Stromal cell of bone marrow (primary cell): ENCODE measurements at regions not wholly inside any gene's neighbourhood (a gene's known extent, or its start where the extent isn't known, plus 50 kb on each side); places are given as distances from the start of the nearest gene placed in this dataset.
"Not testable (repeated sequence)": the region's sequence is repeated elsewhere in the genome, so short reads cannot be mapped to it uniquely, and the experiment has no call there.

Experiments used
- DNase-seq: peaks from one replicate; pipeline ENCODE4 v3.0.0-alpha.2; 2012; ENCODE audit warnings: low read depth

DNA sequence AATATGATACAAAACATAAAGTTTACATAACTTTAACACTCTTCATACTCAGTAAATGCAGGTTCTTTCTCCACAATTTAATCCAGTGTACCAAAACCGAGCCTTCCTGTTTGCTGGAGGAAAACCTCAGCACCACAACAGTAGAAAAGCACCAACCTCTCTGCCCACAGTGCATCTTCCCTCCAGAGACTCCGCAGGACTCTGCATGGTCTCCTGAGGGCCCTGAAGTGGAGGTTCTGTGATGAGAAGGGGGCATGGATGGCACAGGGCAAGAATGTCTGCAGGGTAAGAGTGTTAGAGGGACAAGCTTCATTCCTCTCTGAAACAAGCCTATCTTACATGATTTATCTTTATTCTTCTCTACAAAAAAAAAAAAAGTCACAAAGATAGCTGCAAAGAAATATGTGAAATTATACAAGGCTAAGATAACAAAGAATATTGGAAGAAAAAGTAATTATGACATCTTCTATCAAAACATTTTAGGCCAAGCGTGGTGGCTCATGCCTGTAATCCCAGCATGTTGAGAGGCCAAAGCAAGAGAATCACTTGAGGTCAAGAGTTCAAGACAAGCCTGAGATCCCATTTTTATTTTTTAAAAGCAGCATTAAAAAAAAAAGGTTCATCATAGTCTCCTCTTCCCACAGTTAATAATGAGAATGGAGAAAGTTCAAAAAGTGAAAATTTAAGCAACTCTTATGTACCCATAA is 102.0 kb downstream of the VPREB1 start:
- no peak for DNase-seq

DNA sequence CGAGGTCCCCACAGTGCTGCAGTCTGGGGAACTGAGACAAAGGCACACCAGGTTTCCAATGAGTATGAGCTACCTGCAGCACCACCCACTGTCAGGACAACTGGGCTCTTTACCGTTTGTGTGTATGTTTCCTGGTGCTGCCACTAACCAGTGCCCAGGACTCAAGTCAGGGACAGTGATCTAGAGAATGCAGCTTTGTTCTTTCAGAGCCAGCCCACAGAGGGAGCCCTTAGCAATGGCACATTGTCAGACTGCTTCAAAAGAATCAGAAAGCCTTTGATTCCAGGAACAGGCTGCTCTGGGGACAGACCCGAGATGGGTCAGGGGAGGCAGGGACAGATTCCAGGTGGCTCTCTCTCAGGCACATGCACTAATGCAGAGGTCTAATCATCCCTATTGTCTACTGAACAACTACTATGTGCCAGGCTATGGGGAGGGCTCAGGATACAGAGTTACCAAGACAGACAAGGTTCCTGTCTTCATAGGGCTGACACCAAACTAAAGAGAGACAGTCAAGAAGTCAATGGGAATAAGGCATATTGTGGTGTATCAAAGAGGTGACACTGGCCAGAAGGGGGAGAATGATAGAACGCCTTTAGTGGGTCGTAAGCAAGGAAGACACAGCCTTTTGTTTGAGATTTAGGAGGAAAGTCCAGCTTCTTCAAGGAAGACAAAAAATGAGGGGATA is 103.7 kb downstream of the VPREB1 start:
- DNase-seq, result no peak

DNA sequence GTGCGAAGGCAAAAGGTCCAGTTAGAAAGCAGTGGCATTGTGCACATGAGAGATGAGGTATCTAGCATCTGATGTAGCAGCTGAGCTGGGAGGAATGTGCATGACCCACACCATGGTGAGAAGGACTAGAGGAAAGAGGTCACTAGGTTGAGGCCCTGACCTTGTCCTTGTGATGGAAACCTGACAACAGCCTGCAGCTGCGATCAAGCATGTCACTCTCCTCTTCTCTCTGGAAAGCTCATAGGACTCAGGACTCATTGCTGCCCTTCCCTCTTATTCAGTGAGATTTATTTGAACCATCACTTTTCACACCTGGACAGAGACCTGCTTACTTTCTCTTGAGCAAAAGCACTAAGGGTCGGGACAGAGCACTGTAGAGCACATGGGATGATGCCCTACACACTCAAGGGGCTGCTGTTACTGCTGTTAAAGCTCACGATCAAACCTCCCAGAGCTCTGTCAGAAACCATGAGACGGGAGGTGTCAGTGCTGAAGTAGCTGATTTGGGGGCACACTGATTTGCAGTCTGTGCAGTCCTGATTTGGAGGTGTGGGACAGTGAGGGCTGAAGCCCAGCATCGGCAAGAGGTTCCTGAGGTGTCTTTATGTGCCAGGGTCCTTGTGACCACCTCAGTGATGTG is 104.3 kb downstream of the VPREB1 start:
- DNase-seq, result no peak

DNA sequence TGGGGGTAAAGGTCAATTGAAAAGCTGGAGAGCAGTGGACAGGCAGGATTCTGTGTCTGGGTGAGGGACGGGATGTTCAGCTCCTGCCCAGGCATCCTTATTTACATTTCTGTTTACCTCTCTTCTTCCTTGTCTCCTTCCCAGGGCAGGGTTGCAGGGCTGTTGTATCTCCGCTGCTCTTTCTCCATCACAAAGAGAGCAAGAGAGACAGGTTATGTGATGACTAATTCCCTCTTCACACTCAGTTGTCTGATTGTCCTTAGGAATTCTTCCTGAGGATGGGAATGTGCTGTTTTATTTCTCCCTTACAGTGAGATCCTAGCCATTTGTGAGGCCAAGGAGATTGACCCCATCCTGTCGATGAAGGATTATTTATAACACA is 104.9 kb downstream of the VPREB1 start:
- no peak for DNase-seq

DNA sequence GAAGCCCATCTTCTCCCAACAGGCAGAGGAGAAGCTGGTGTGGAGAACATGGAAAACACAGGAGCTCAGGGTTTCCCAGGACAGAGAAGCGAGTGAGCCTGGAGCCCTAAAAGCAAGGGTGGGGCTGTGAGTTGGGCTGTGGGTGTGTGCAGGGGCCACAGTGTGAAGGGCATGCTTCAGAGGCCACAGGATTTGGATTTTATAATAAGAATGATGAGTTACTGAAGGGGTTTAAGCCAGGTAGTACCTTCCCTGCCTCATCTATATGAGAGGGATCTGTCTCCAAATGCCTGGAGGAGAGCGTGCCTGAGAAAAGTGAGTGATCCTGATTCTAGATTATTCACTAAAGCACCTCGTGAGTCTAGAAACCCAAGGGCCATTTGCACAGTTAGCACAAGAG is 106.8 kb downstream of the VPREB1 start:
- DNase-seq, result no peak

DNA sequence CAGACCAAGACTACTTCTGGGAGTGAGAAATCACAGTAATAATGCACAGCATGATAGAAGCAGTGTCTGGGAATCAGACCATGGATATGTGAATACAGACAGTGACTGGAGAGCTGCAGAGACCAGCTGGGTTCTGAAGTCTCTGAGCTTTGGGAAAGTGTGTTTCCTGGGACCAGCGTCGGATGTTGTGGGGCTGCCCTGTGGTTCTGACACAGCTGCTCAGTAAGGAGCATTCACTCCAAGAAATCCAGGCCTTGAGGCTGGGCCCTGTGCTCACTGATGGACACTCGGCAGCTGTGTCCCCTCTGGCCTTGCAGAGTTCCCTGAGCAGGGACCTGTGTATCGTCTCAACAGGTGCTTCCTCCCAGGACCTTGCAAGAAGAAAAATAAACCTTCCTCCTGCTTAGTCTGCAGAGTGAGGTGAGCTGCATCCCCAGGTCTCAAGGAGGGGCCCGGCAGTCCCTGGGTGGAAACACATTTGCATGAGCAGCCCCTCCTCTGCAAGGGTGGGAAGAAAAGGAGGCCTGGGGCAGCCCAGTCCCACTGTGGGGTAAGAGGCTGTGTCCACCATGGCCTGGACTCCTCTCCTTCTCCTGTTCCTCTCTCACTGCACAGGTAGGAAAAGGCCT is 107.9 kb downstream of the VPREB1 start:
- no peak for DNase-seq

DNA sequence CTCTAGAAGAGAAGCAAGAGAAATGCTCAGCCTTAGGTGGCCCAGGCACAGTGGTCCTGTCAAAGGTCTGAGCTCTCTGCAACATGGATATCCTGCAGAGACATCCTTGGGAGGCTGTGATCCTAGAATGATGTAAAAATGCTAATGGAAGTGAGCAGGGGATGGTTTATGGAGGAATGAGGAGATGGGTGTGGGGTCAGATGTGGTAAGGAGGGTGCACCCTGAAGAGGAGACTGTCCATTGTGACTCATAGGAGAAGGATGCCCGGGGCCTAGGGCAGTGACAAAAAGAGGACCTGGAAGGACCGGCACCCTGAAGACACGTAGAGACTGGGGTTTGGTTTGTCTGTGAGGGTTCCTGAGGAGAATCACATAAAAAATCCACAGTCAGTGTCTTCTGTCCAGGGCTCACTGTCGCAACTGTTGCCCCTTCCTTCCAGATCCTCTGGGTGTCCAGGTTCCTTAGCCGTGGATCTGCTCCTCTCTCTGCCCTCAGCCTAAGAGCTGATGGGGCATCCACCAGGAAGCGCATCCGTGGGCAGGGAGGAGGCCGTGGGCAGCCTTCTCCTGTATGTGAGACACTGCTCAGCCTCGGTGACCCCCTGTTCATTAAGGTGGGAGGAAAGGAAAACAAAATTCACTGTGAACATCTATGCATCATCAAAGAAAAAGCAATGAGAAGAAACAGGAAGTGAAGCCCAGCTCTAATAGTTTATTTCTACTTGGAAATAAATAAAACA is 110.7 kb downstream of the VPREB1 start:
- no peak for DNase-seq

DNA sequence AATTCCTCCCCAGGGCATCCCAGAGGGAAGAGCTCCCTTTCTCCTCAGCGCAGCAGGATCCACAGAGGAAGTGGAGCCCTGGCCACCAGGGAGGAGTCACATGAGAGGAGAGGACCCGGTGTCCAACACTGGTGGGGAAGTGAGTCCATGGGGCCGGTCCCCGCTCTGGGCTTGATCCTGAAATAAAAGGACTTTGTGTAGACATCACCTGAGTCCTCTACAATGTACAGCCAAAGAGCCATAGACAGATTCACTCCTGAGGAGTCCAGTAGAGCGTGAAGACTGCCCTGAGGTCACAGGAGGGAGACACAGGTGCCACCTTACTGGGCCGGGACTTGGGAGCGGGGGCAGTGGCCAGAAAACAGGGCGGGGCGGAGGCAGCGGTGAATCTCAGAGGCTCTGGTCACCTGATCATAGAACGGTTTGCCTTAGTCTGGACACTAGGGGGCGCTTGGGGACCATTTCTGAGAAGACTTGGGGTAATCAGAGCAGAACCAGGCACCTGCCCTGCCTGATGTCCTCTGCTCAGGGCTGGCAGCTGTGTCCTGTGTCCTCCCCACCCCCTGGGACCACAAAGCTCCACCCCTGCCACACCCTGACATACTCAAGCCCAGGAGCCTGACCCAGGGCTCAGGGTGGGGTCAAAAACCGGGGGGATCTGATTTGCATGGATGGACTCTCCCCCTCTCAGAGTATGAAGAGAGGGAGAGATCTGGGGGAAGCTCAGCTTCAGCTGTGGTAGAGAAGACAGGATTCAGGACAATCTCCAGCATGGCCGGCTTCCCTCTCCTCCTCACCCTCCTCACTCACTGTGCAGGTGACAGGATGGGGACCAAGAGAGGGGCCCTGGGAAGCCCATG is 112.7 kb downstream of the VPREB1 start:
- peak; percentile 38 for DNase-seq

DNA sequence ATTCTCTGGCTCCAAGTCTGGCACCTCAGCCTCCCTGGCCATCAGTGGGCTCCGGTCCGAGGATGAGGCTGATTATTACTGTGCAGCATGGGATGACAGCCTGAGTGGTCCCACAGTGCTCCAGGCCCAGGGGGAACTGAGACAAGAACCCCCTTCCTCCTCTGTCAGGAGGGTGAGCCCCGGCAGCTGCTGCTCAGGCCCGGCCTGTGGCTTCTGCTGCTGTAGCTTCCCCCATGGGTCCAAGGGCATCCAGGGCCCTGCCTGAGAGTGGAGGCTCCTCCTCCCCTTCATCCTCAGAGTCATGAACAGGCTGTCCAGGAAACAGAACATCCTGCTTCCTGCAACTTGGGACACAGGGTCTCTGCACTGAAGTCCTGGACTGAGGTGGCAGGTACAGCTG is 113.6 kb downstream of the VPREB1 start:
- DNase-seq, result no peak

DNA sequence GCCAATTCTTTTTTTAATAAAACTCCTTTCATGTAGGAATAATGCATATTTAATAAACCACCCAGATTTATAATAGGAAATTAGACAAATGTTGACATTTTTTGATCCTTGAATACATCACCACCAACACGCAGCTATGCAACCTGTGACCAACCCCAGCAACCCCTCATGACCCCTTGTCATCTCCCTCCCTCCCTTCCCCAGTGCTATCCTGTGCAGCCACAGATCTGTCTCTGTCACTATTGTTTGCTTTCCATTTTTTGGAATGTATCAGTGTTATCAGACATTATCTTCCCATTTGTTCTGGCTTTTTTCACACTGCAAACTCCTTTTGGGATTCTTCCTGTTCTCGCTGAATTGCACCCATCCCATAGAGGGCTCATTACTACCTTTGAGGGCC is 114.1 kb downstream of the VPREB1 start:
- no peak for DNase-seq

DNA sequence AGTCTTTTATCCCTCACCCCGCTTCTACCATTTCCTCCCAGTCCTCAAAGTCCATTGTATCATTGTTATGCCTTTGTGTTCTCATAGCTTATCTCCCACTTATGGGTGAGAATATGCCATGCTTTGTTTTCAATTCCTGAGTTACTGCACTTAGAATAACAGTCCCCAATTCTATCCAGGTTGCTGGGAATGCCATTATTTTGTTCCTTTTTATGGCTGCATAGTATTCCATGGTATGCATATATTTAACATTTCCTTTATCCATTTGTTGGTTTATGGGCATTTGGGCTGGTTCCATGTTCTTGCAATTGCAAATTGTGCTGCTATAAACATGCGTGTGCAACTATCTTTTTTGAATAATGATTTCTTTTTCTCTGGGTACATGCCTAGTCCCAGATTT is 114.9 kb downstream of the VPREB1 start:
- no peak for DNase-seq

DNA sequence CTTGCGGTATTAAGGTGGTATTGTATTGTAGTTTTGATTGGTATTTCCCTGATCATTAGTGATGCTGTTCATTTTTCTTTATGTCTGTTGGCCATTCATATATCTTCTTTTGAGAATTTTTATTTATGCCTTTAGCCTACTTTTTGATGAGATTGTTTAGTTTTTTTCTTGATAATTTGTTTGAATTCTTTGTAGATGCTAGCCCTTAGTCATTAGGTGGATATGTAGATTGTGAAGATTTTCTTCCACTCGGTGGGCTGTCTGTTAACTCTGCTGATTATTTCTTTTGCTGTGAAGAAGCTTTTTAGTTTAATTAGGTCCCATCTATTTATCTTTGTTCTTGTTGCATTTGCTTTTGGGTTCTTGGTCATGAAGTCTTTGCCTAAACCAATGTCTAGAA is 115.4 kb downstream of the VPREB1 start:
- no peak for DNase-seq

DNA sequence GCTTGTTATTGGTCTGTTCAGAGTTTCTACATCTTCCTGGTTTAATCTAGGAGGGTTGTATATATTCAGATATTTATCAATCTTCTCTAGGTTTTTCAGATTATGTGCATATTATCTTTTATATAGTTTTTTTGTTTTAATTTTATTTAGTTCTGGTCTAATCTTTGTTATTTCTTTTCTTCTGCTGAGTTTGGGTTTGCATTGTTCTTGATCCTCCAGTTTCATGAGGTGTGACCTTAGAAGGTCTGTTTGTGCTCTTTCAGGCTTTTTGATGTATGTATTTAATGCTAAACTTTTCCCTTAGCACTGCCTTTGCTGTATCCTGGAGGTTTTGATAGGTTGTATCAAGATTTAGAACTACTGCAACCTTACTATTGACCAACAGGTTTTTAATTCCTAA is 117.7 kb downstream of the VPREB1 start:
- DNase-seq, result no peak

DNA sequence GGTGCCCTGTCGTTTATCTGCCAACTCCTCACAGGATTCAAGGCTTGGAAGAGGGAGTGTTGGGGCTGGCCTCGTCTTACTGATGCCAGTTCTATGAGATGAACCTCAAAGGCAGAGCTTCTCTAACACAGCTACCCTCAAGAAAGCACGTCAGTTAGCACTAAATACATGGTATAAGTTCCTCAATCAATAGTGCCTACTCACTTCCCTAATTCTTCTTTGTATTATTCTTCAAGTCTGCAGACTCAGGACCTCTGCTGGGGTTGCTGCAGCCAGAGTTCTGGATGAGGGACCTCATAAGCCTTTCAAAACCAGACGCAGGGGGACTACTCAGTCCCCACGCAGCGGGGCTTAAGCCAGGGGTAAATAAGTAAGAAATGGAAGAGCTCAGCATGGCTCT is 118.3 kb downstream of the VPREB1 start:
- DNase-seq, result no peak

DNA sequence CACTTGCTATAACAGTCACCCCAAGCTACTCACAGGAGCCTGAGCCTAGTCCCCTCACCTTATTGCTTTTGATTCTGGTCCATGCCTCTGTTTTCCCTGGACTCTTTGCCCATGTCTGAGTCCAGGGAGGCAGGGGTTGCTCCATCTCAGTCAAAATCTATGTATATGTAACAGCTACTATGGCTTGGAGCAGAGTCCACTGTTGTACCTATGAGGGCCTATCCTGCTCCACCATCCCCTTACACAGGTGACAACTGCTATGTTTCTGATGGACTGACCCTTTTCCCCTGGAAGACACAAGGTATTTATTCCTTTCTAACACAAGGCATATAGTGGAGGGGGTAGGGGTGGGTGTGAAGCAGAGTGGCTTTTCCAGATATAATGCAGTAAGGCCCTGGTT is 119.6 kb downstream of the VPREB1 start:
- no peak for DNase-seq

DNA sequence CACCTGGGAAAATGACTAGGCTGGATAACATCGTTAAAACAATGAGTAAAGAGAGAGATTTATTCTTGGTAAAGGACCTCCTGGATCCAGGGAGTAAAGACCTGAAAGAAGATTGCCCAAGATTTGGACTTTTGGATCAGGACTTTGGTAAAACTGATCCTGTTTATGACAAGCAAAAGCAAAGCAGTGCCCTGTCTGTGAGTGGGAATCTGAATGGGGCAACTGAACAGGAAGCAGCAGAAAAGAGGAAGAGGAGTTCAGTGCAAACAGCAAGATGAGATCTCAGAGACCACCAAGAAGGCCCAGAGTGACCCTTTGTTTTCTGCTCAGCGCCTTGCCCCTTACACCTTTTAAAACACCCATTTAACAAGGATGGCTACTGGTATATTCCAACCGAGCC is 122.0 kb downstream of the VPREB1 start:
- DNase-seq, result no peak

DNA sequence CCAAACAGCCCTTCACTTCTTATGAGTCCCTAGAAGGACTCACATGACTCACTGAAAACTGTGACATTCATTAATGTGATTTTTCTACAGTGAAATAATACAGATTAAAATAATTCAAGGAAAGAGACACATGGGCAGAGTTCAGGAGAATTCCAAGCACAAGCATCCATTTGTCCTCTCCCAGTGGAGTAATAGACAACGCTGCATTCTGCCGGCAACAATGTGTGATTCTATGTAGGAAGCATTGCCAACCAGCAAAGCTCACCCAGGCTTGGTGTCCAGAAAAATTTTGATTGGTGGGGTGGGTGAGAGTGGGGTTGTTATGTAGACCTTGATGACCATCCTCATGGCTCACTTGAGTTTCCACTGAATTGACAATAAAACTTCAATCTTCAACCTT is 123.9 kb downstream of the VPREB1 start:
- no peak for DNase-seq

DNA sequence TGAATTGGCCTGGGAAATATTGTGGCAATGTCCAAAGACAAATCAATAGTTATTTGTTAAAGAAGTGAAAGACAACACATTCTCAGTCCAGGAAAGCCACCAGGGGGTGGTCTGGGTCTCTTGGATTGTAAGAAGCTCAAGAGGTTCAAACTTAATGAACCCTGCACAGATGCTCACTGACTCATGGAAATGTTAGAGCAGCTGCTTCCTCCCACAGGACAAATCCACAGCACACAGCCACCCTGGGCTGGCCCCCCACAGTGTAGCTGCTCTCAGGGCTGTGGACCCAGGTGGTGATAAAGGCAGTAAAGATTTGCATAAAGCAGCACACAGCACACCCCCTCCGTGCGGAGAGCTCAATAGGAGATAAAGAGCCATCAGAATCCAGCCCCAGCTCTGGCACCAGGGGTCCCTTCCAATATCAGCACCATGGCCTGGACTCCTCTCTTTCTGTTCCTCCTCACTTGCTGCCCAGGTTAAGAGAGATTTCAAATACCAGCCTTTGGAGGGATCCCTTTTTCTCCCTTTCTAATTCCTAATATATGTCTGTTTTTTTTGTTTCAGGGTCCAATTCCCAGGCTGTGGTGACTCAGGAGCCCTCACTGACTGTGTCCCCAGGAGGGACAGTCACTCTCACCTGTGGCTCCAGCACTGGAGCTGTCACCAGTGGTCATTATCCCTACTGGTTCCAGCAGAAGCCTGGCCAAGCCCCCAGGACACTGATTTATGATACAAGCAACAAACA is 124.8 kb downstream of the VPREB1 start:
- DNase-seq, result not testable (repeated sequence)

DNA sequence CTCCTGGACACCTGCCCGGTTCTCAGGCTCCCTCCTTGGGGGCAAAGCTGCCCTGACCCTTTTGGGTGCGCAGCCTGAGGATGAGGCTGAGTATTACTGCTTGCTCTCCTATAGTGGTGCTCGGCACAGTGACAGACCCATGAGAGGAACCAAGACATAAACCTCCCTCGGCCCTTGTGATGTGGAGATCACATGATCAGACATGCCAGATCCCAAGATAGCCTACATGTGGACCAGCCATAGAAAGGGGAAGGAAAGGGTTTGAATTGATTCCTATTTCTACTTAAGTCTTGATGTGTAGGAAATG is 125.3 kb downstream of the VPREB1 start:
- DNase-seq, result no peak

DNA sequence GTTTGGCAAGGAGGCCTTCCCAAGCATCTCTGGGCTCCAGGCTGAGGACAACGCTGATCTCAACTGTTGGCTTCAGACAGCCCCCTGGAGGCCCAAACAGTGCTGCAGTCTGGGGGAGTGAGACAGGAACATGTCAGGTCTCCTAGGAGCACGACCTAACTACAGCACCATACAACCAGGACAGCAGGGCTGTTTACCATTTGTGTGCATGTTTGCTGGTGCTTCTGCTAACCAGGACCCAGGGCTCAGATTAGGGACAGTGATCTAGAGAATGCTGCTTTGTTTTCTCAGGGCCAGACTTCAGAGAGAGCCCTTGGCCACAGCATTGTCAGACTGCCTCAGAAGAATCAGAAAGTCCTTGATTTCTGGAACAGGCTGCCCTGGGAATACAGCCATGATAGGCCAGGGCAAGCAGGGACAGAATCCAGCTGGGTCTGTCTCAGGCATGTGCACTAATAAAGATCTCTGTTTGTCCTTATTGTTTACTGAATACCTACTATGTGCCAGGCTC is 126.5 kb downstream of the VPREB1 start:
- no peak for DNase-seq

DNA sequence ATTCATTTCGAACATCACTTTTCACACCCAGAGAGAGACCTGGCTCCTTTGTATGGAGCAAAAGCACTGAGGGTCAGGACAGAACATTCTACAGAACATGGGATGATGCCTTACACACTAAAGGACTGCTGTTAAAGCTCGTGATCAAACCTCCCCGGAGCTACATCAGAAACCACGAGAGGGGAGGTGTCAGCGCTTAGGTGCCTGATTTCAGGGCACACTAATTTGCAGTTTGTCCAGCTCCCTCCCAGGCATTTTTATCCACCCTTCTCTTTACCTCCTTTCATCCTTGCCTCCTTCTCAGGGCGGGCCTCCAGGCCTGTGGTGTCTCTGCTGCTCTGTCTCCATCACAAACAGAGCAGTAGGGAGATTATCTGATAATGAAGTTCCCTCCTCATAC is 127.5 kb downstream of the VPREB1 start:
- no peak for DNase-seq
